G401.6 (cell line): ENCODE measurements at regions not wholly inside any gene's neighbourhood (a gene's known extent, or its start where the extent isn't known, plus 50 kb on each side); places are given as distances from the start of the nearest gene placed in this dataset.

Experiments
- FAIRE-seq: peaks from 2 replicates; lab custom pipeline; 2012; peaks lifted over from hg19 to GRCh38; lab: Jason Lieb, UNC

GRCh38 chr10:118501171-118501570, 94.3 kb downstream of the PRLHR start:
- FAIRE-seq = no peak

- FAIRE-seq = no peak
Observed at GRCh38 chr10:118500477-118501104, 94.9 kb downstream of the PRLHR start.

- no peak for FAIRE-seq
Observed at GRCh38 chr10:118499186-118499585, 96.3 kb downstream of the PRLHR start.

DNA sequence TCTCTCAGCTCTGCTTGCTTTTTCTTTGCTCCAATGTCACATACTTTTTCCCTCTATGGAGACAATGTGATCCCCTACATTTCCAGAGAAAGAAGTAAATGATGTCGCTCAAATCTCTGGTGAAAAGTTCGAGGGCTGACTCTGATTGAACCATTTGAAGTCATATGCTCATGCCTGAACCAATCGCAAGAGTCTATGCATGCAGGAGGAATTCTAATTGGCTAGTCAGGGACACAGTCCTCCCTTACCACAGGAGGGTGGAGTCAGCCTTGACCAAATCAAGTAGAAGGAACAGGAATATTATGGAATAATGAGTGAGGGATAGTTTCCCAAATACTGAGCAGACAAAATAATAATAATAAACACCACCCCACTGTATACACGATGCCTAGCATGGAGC, 96.8 kb downstream of the PRLHR start:
- FAIRE-seq = no peak

DNA sequence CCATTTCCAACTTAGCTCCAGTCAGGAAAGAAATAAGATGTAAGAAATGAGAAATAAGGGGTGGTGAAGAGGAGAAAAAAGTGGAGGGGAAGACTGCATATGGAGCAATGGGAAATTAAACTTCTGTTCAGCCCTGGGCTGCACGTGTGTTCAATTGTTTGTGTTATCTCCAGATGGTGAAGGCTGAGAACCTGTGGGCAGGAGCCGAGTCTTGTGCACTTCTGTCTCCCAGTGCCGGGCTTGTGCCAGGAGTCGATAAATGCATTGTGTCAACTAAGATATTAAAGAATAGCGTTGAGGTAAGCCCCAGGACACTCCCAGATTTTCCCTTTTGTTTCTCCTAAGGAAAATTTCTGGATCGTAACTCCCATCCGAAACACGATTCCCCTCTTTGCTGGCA, 98.2 kb downstream of the PRLHR start:
- no peak for FAIRE-seq

DNA sequence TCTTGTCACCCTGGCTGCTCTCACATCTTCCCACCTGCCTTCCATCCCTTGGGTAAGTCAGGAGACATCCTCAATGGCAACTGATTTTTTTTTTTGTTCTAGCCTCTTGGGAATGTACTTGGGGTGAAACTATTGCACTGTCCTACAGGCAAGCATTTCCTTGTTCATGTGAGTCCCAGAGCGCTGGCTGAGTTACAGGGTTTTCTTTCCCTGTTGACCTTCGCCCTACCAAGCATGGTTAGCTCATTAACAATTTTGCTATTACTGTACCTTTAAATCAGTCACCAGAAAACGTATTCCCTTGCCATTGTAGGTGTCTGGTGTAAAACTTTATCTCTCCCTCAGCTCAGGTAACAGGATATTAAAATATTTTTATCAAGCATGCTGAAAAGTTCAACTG, 98.9 kb downstream of the PRLHR start:
- no peak for FAIRE-seq

DNA sequence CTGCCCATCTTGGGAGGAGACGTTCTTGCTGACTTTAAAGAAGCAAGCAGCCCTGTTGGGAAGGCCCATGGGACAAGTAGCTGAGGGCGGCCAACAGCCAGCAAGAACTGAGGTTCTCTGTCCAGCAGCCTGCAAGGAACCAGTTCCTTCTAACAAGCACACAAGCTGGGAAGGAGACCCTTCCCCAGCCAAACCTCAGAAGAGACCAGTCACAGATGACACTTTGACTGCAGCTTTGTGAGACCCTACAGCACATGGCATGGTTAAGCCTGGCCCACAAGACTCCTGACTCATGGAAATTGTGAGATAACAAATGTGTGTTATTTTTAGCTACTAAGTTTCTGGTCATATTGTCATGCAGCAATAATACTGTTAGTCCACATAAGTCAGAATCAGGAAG, 99.9 kb downstream of the PRLHR start:
- FAIRE-seq = no peak

DNA sequence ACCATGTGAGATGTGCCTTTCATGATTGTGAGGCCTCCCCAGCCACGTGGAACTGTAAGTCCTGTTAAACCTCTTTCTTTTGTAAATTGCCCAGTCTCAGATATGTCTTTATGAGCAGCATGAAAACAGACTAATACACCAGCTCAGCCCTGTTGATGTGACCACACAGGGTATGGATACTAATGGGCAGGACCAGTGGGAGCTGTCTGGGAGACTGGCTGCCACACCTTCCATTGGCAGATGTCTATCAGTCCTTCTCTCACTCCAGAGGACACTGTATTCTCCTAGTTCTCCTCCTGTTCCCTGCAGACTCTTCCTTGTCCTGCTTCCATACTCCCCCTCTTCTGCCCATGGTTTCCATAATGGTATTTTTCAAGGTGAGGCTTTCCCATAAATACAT, 104.4 kb downstream of the PRLHR start:
- no peak for FAIRE-seq

- FAIRE-seq = no peak
Observed at GRCh38 chr10:118488710-118489497, 106.5 kb downstream of the PRLHR start.

DNA sequence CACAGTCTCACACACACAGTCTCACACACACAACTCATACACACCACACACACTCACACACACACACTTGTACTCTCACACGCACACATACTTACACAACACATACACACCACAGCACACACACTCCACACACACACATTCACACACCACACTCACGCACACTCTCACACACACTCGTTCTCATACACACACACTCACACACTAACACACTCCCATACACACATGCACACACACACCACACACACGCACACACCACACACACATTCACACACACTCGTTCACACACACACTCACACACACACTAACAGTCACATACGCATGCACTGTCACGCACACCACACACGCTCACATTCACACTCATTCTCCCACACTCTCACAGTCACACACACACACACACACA, 109.8 kb downstream of the PRLHR start:
- no peak for FAIRE-seq

- FAIRE-seq = no peak
Observed at GRCh38 chr10:118484152-118484871, 111.1 kb downstream of the PRLHR start.

DNA sequence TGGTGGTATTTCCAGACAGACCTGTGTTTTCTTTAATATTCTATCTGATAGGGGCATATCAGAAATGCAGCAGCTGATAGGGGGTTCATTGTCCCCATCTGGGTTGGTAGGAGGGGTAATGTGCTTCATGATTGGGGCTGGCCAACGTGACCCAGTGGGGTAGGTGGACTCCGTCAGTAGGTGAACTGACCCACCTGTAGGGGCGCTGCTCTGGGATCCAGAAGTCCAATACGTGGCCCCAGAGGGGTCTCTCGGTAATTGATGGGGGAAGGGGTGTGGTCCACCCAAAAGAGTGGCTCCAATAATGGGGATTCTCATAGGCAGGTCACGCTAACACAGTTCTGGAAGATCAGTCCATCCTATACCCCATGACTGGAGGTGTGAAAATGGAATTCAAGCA, 112.0 kb downstream of the PRLHR start:
- no peak for FAIRE-seq

- no peak for FAIRE-seq
Observed at GRCh38 chr10:118482393-118483331, 112.8 kb downstream of the PRLHR start.

- no peak for FAIRE-seq
Observed at GRCh38 chr10:118481871-118482270, 113.6 kb downstream of the PRLHR start.

DNA sequence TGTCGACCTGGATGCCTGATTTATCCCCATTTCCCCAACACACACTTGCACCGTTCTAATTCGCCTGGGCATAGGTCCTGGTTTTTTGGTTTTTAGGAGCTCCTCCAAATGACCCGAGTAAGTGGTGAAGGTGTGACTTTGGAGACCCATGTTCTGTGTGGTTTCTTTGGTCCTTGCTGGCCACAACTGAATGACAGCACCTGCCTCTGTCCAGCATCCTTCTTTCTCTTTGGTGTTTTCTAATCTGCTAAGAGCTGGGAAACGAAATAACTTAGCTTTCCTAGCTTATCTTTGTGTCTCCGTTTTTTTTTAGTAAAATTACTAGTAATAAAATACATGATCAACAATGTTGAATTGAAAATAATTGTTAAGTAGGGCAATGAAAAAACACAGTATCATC, 120.2 kb downstream of the PRLHR start:
- no peak for FAIRE-seq

GRCh38 chr10:118474111-118474510, 121.3 kb downstream of the PRLHR start:
- FAIRE-seq = no peak

DNA sequence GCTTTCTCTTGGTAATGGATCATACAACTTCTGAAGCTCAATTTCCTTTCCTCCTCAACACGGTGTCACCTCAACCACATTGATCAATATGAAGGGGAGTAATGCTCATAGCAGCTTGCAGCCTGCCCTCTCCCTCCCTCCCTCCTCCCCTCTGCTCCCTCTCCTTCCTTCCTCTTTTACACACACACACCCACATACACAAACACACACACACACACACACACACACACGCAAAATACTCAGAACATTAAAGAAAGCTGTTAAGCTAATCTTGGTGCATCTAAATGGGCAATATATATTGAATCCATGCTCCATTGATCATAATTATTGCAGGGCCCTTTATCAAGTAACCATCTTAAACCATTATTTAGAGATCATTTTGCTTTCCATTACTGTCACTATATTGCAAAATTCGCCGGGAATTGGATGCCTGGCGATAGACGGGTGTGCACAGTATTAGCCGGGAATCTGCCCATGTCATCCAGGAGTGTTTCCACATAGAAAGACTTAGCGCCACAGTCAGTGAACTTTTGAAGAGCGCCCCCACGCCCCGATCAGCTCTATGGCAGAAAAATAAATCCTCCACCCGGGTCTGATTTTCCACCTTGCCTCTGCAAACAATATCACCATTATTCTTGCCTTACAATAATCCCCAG, 122.0 kb downstream of the PRLHR start:
- no peak for FAIRE-seq

- no peak for FAIRE-seq
Observed at GRCh38 chr10:118472415-118473304, 122.8 kb downstream of the PRLHR start.

- FAIRE-seq = no peak
Observed at GRCh38 chr10:118471863-118472262, 123.6 kb downstream of the PRLHR start.

DNA sequence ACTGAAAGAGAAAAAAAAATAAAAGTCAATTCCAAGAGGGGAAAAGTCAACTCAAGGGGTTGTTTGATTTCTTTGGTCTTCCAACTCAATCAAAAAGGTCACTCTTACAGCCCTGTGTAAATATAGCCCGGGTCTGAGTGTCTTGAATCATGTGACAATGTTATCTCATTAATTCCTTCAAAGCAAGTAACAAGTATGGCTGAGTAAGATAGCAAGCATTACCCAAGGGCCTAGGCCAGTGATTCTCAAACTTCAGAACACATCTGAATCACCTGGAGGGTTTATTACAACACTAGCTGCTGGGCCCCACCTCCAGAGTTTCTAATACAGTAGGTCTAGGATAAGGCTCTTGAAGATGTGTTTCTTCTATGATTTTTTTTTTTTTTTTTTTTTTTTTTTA, 125.0 kb downstream of the PRLHR start:
- FAIRE-seq = no peak

DNA sequence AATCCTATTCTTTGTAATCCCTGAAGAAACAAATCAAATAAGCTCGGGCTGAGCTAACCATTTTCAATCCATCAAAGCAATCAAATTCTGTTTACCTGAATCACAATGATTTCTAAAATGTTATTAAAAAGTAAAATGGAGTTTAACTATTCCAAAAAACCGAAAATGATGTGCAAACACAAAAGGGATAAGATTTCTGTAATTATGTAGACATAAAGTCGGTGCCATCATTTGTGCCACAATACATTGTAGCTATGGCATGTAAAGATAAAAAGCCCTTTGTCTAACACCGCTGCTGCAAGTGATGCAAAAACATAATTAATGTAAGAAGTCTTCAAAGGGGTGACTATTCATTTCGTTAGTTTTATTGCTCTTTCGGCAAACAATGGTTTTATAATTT, 125.1 kb upstream of the FAM204A start:
- no peak for FAIRE-seq
